Lower lobe of right lung (tissue), 2 donors: ENCODE measurements at regions not wholly inside any gene's neighbourhood (a gene's known extent, or its start where the extent isn't known, plus 50 kb on each side); places are given as distances from the start of the nearest gene placed in this dataset.

Source experiments
- ATAC-seq, 2 donors: fragments of 200-7000 bp; cut with Tn5 transposase; one replicate each; pipeline ENCODE4 v1.9.1; 2020 to 2022; ENCODE audit warnings: mild to moderate bottlenecking in 2 of 2, moderate library complexity in 2 of 2
- DNase-seq: peaks from one replicate; pipeline ENCODE4 v3.0.0-alpha.2; 2020
- H3K27ac ChIP-seq: fragments of 200-600 bp; one replicate; pipeline ENCODE4 v1.8.0; 2022
- H3K27me3 ChIP-seq: fragments of 200-600 bp; one replicate; pipeline ENCODE4 v1.8.0; 2022; ENCODE audit warnings: low read depth
- H3K36me3 ChIP-seq: fragments of 200-600 bp; one replicate; pipeline ENCODE4 v1.8.0; 2022; ENCODE audit warnings: mild to moderate bottlenecking
- H3K4me1 ChIP-seq: fragments of 200-600 bp; one replicate; pipeline ENCODE4 v1.8.0; 2022
- H3K4me3 ChIP-seq: fragments of 200-600 bp; one replicate; pipeline ENCODE4 v1.8.0; 2022; ENCODE audit warnings: mild to moderate bottlenecking
- H3K9me3 ChIP-seq: fragments of 200-600 bp; one replicate; pipeline ENCODE4 v1.8.0; 2022
- CTCF ChIP-seq: fragments of 200-600 bp; IDR thresholded peaks from one replicate; pipeline ENCODE4 v1.8.0; 2022; ENCODE audit warnings: antibody characterized with exemption, mild to moderate bottlenecking
- intact Hi-C: fragments of 100-400 bp; cut with DNase I; formaldehyde crosslinking; loops from one replicate; pipeline ENCODE4 v1.11.0; 2022
- donor health status: DM: no; HTN: yes; CAD: no; lungs with severe emphysema.

GRCh38 chr9:99351647-99352046, 129.6 kb downstream of the SEC61B start:
- TF ChIP-seq CTCF = no peak
- peaks cover 6% of the 10 kb centered on the region for H3K4me1 ChIP-seq
- DNase-seq = no peak
- peaks cover 3% of the 10 kb centered on the region for H3K27me3 ChIP-seq
- intact Hi-C loops = no loop called here
- H3K36me3 ChIP-seq = no peaks in the 10 kb centered on the region
- no peak for ATAC-seq
- H3K27ac ChIP-seq = no peak overlapping the region
- no peak overlapping the region for H3K4me3 ChIP-seq
- no peaks in the 10 kb centered on the region for H3K9me3 ChIP-seq

GRCh38 chr9:99352826-99353225, 130.7 kb downstream of the SEC61B start:
- ATAC-seq = peak in 1 of 2 donors; percentile 23
- Histone ChIP-seq H3K4me1 (peaks cover 6% of the 10 kb centered on the region), H3K4me3 (no peak overlapping the region), H3K36me3 (no peaks in the 10 kb centered on the region), H3K9me3 (no peaks in the 10 kb centered on the region), H3K27ac (peak overlapping the region; percentile 66), H3K27me3 (peaks cover 4% of the 10 kb centered on the region)
- intact Hi-C loops = no loop called here
- TF ChIP-seq CTCF = no peak
- DNase-seq = no peak

- H3K36me3 ChIP-seq = no peaks in the 10 kb centered on the region
- intact Hi-C loops = no loop called here
- ATAC-seq (peak; percentile 61 to 63), DNase-seq (no peak)
- H3K9me3 ChIP-seq = no peaks in the 10 kb centered on the region
- peaks cover 6% of the 10 kb centered on the region for H3K4me1 ChIP-seq
- TF ChIP-seq CTCF = no peak
- H3K27me3 ChIP-seq = peaks cover 4% of the 10 kb centered on the region
- no peak overlapping the region for H3K4me3 ChIP-seq
- peak overlapping the region; percentile 66 for H3K27ac ChIP-seq
These were observed 131.3 kb downstream of the SEC61B start for GRCh38 chr9:99353408-99353807.

- Histone ChIP-seq H3K27me3 (peaks cover 4% of the 10 kb centered on the region), H3K36me3 (no peaks in the 10 kb centered on the region), H3K27ac (peak overlapping the region; percentile 54), H3K4me1 (peaks cover 6% of the 10 kb centered on the region), H3K9me3 (no peaks in the 10 kb centered on the region), H3K4me3 (no peak overlapping the region)
- intact Hi-C loops = no loop called here
- no peak for ATAC-seq
- DNase-seq = no peak
- no peak for TF ChIP-seq CTCF
These were observed 132.0 kb downstream of the SEC61B start for GRCh38 chr9:99354104-99354503.

GRCh38 chr9:99356512-99356971, 134.5 kb downstream of the SEC61B start:
- no peaks in the 10 kb centered on the region for H3K36me3 ChIP-seq
- peaks cover 6% of the 10 kb centered on the region for H3K4me1 ChIP-seq
- intact Hi-C loops = no loop called here
- TF ChIP-seq CTCF = no peak
- H3K27ac ChIP-seq = peak overlapping the region; percentile 62
- DNase-seq = peak; percentile 84
- peak; percentile 79 to 89 for ATAC-seq
- no peaks in the 10 kb centered on the region for H3K9me3 ChIP-seq
- H3K4me3 ChIP-seq = no peak overlapping the region
- H3K27me3 ChIP-seq = peaks cover 7% of the 10 kb centered on the region

- intact Hi-C loops = no loop called here
- DNase-seq = no peak
- no peak overlapping the region for H3K27ac ChIP-seq
- no peak for ATAC-seq
- no peaks in the 10 kb centered on the region for H3K36me3 ChIP-seq
- no peak for TF ChIP-seq CTCF
- peaks cover 6% of the 10 kb centered on the region for H3K4me1 ChIP-seq
- peaks cover 7% of the 10 kb centered on the region for H3K27me3 ChIP-seq
- no peak overlapping the region for H3K4me3 ChIP-seq
- no peaks in the 10 kb centered on the region for H3K9me3 ChIP-seq
These were observed 135.5 kb downstream of the SEC61B start for GRCh38 chr9:99357575-99357974.
